Neural progenitor cell (in vitro differentiated cells): ENCODE measurements at regions not wholly inside any gene's neighbourhood (a gene's known extent, or its start where the extent isn't known, plus 50 kb on each side); places are given as distances from the start of the nearest gene placed in this dataset.

ENCODE experiments used
- EZH2 ChIP-seq: fragments of 200-600 bp; sonication (generic); IDR thresholded peaks from 2 replicates; pipeline ENCODE4 v1.6.1; 2017; ENCODE audit warnings: antibody characterized with exemption, mild to moderate bottlenecking, moderate library complexity
- EZH2phosphoT487 ChIP-seq: fragments of 200-600 bp; sonication (generic); IDR thresholded peaks from 2 replicates; pipeline ENCODE4 v1.6.1; 2017; ENCODE audit warnings: antibody characterized with exemption
- TF ChIP-seq, protein P1 (sequence below): fragments of 200-600 bp; sonication (generic); IDR thresholded peaks from 2 replicates; pipeline ENCODE4 v1.5.1; 2017; ENCODE audit warnings: antibody characterized with exemption, mild to moderate bottlenecking

DNA sequence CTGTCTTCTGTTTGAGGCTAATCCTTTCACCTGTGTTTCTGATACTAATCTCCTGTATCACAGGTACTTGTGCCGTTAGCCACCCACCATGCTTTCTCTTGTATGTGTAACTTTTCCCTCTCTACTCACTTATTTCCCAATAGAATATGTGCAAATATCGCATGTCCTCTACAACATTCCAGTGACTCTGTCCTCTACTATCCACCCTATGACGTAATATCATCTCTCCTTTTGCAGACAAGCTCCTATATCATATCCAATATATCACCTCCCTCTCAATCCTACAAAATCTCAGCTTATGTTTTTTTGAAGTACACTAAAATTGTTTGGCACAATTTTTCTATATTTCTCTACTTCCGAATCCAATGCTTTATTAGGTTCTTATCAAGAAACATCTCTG is 232.6 kb upstream of the LRFN5 start:
- TF ChIP-seq, protein P1, sequence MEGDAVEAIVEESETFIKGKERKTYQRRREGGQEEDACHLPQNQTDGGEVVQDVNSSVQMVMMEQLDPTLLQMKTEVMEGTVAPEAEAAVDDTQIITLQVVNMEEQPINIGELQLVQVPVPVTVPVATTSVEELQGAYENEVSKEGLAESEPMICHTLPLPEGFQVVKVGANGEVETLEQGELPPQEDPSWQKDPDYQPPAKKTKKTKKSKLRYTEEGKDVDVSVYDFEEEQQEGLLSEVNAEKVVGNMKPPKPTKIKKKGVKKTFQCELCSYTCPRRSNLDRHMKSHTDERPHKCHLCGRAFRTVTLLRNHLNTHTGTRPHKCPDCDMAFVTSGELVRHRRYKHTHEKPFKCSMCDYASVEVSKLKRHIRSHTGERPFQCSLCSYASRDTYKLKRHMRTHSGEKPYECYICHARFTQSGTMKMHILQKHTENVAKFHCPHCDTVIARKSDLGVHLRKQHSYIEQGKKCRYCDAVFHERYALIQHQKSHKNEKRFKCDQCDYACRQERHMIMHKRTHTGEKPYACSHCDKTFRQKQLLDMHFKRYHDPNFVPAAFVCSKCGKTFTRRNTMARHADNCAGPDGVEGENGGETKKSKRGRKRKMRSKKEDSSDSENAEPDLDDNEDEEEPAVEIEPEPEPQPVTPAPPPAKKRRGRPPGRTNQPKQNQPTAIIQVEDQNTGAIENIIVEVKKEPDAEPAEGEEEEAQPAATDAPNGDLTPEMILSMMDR = no peak
- no peak for TF ChIP-seq EZH2
- TF ChIP-seq EZH2phosphoT487 = no peak
